Neural crest cell (in vitro differentiated cells): ENCODE measurements at regions not wholly inside any gene's neighbourhood (a gene's known extent, or its start where the extent isn't known, plus 50 kb on each side); places are given as distances from the start of the nearest gene placed in this dataset.

ENCODE experiments used
- DNase-seq: peaks from one replicate; pipeline ENCODE4 v3.0.0; 2021; ENCODE audit warnings: low read depth, mixed read lengths, low spot score
- H3K27ac Mint-ChIP-seq: one replicate; pipeline ENCODE4 v1.8.0; 2021; ENCODE audit warnings: mild to moderate bottlenecking, mixed read lengths; ENCODE audit not compliant: unreplicated experiment
- H3K27me3 Mint-ChIP-seq: 2 replicates; pipeline ENCODE4 v1.8.0; 2021; ENCODE audit warnings: low read depth, mild to moderate bottlenecking, mixed read lengths
- H3K36me3 Mint-ChIP-seq: 2 replicates; pipeline ENCODE4 v1.8.0; 2021; ENCODE audit warnings: low read depth, mild to moderate bottlenecking, mixed read lengths
- H3K4me1 Mint-ChIP-seq: 2 replicates; pipeline ENCODE4 v1.8.0; 2021; ENCODE audit warnings: mixed read lengths
- H3K4me3 Mint-ChIP-seq: one replicate; pipeline ENCODE4 v1.8.0; 2021; ENCODE audit warnings: mild to moderate bottlenecking, mixed read lengths
- H3K9me3 Mint-ChIP-seq: 2 replicates; pipeline ENCODE4 v1.8.0; 2021; ENCODE audit warnings: mixed read lengths
- CTCF ChIP-seq: fragments of 200-600 bp; sonication (generic); conservative IDR thresholded peaks from 2 replicates; pipeline ENCODE4 v1.5.0; 2021; ENCODE audit warnings: antibody characterized with exemption, mild to moderate bottlenecking

GRCh38 chr10:118128675-118129074 lies 81.9 kb upstream of the RAB11FIP2 start:
- no peak overlapping the region for H3K27ac Mint-ChIP-seq
- no peak for DNase-seq
- H3K4me1 Mint-ChIP-seq, result peaks cover 11% of the 10 kb centered on the region
- no peak for TF ChIP-seq CTCF
- H3K36me3 Mint-ChIP-seq, result no peaks in the 10 kb centered on the region
- H3K4me3 Mint-ChIP-seq, result no peak overlapping the region
- peaks cover 9% of the 10 kb centered on the region for H3K27me3 Mint-ChIP-seq
- peaks cover 6% of the 10 kb centered on the region for H3K9me3 Mint-ChIP-seq

- Mint-ChIP-seq H3K9me3 (peaks cover 3% of the 10 kb centered on the region), H3K27me3 (peaks cover 78% of the 10 kb centered on the region), H3K27ac (no peak overlapping the region), H3K4me3 (no peak overlapping the region), H3K4me1 (peaks cover 12% of the 10 kb centered on the region), H3K36me3 (no peaks in the 10 kb centered on the region)
- DNase-seq, result no peak
- no peak for TF ChIP-seq CTCF
Measured at GRCh38 chr10:118118716-118119115, 72.0 kb upstream of the RAB11FIP2 start.

- H3K27ac Mint-ChIP-seq, result no peak overlapping the region
Measured at GRCh38 chr10:118116715-118117449, 70.1 kb upstream of the RAB11FIP2 start.

GRCh38 chr10:118116362-118116714 lies 69.6 kb upstream of the RAB11FIP2 start:
- TF ChIP-seq CTCF, result no peak
- Mint-ChIP-seq H3K4me1 (peaks cover 12% of the 10 kb centered on the region), H3K27ac (no peak overlapping the region), H3K27me3 (peaks cover 86% of the 10 kb centered on the region), H3K4me3 (no peak overlapping the region), H3K9me3 (no peaks in the 10 kb centered on the region), H3K36me3 (no peaks in the 10 kb centered on the region)
- no peak for DNase-seq

More at GRCh38 chr10:118116715-118117449, 70.1 kb upstream of the RAB11FIP2 start:
- Mint-ChIP-seq H3K4me1 (peaks cover 12% of the 10 kb centered on the region), H3K27me3 (peaks cover 88% of the 10 kb centered on the region), H3K36me3 (no peaks in the 10 kb centered on the region), H3K4me3 (no peak overlapping the region), H3K9me3 (no peaks in the 10 kb centered on the region)
- DNase-seq, result no peak
- TF ChIP-seq CTCF, result no peak

- Mint-ChIP-seq H3K27me3 (peaks cover 83% of the 10 kb centered on the region), H3K9me3 (no peaks in the 10 kb centered on the region), H3K36me3 (no peaks in the 10 kb centered on the region), H3K4me3 (no peak overlapping the region), H3K4me1 (peaks cover 12% of the 10 kb centered on the region), H3K27ac (no peak overlapping the region)
- TF ChIP-seq CTCF, result no peak
- no peak for DNase-seq
Measured at GRCh38 chr10:118115701-118116100, 69.0 kb upstream of the RAB11FIP2 start.
